HCT116 (cell line): ENCODE measurements at regions not wholly inside any gene's neighbourhood (a gene's known extent, or its start where the extent isn't known, plus 50 kb on each side); places are given as distances from the start of the nearest gene placed in this dataset.

Experiments
- ATAC-seq: fragments of 200-7000 bp; cut with Tn5 transposase; 2 replicates; pipeline ENCODE4 v1.9.1; 2020; ENCODE audit warnings: mild to moderate bottlenecking, moderate library complexity
- BruUV-seq: library from RNA; stranded (reverse); fragments of 400-500 nt; replicated peaks from 2 replicates; lab custom pipeline; 2021; lab: Mats Ljungman, UMichigan
- CTCF ChIA-PET: fragments of 300-600 bp; sonication (Branson Sonifier 250); formaldehyde crosslinking; loops from one replicate; lab custom pipeline; 2021; ENCODE audit warnings: antibody characterized with exemption; lab: Charles Lee
- POLR2A ChIA-PET: fragments of 300-600, 350-600 bp; sonication (Branson Sonifier 250); formaldehyde crosslinking; loops from one replicate; lab custom pipeline; 2021; ENCODE audit warnings: antibody characterized with exemption; lab: Charles Lee
- RAD21 ChIA-PET, 2 experiments: fragments of 300-600 bp; sonication (Branson Sonifier 250); formaldehyde crosslinking; loops; one replicate each; lab custom pipeline; 2023; ENCODE audit warnings: low total read pairs in 2 of 2; ENCODE audit not compliant: uncharacterized antibody in 2 of 2, unreplicated experiment in 2 of 2, low non-redundant PET in 1 of 2; lab: Charles Lee
- DNase-seq: peaks from one replicate; pipeline ENCODE4 v3.0.0-alpha.2; 2010; ENCODE audit warnings: low read depth, low spot score
- H2AFZ ChIP-seq: fragments of 200-600 bp; shearing (Covaris generic), sonication (generic); 2 replicates; pipeline ENCODE4 v1.6.1; 2017; ENCODE audit warnings: low read depth, mixed run types, mixed read lengths, antibody characterized with exemption, low read length; ENCODE audit not compliant: poor library complexity, severe bottlenecking
- H3K27ac ChIP-seq: 2 replicates; pipeline ENCODE4 v1.5.1; 2012; ENCODE audit warnings: low read depth, low read length
- H3K27me3 ChIP-seq: fragments of 200-600 bp; sonication (generic); 2 replicates; pipeline ENCODE4 v1.6.1; 2016; ENCODE audit warnings: mixed run types, low read length, mixed read lengths; ENCODE audit not compliant: insufficient read depth
- H3K36me3 ChIP-seq, 2 experiments: fragments of 200-500 bp in 1 of 2; fragments of 200-600 bp in 1 of 2; sonication (Bioruptor generic) in 1 of 2; sonication (generic) in 1 of 2; 2 replicates each; pipeline versions ENCODE4 v1.5.1 to v1.6.1; 2014 to 2016; ENCODE audit warnings: low read length in 2 of 2, inconsistent platforms in 1 of 2, mixed read lengths in 1 of 2, mixed run types in 1 of 2; ENCODE audit not compliant: insufficient read depth in 2 of 2, control insufficient read depth in 1 of 2
- H3K4me1 ChIP-seq, 2 experiments: fragments of 200-600 bp in 1 of 2; sonication (generic) in 1 of 2; 2 replicates each; pipeline versions ENCODE4 v1.5.1 to v1.6.1; 2012 to 2017; ENCODE audit warnings: low read length in 2 of 2, inconsistent platforms in 1 of 2, mild to moderate bottlenecking in 1 of 2, mixed read lengths in 1 of 2, mixed run types in 1 of 2, moderate library complexity in 1 of 2; ENCODE audit not compliant: insufficient read depth in 2 of 2, control insufficient read depth in 1 of 2
- H3K4me2 ChIP-seq: fragments of 200-600 bp; sonication (generic); 2 replicates; pipeline ENCODE4 v1.6.1; 2017; ENCODE audit warnings: mixed run types, low read length, mixed read lengths
- H3K4me3 ChIP-seq, 2 experiments: fragments of 200-600 bp in 1 of 2; sonication (generic) in 1 of 2; replicated peaks in 1 of 2; 2 replicates each; pipeline ENCODE4 v1.5.1; 2011 to 2016; ENCODE audit warnings: low read length in 2 of 2, control low read depth in 1 of 2, low read depth in 1 of 2, mild to moderate bottlenecking in 1 of 2, mixed read lengths in 1 of 2, mixed run types in 1 of 2
- H3K79me2 ChIP-seq: fragments of 200-600 bp; sonication (generic); 2 replicates; pipeline ENCODE4 v1.6.1; 2017; ENCODE audit warnings: mild to moderate bottlenecking, mixed run types, low read length, moderate library complexity, mixed read lengths; ENCODE audit not compliant: insufficient read depth
- H3K9ac ChIP-seq: fragments of 200-600 bp; sonication (generic); 2 replicates; pipeline ENCODE4 v1.6.1; 2016; ENCODE audit warnings: low read length, mixed read lengths
- H3K9me2 ChIP-seq: fragments of 200-600 bp; sonication (generic), shearing (Covaris generic); 2 replicates; pipeline ENCODE4 v1.6.1; 2017; ENCODE audit warnings: mixed run types, mild to moderate bottlenecking, moderate library complexity; ENCODE audit not compliant: insufficient read depth
- H3K9me3 ChIP-seq, 2 experiments: fragments of 200-500 bp in 1 of 2; fragments of 200-600 bp in 1 of 2; sonication (Bioruptor generic) in 1 of 2; sonication (generic) in 1 of 2; 2 replicates each; pipeline ENCODE4 v1.6.1; 2014 to 2017; ENCODE audit warnings: low read length in 2 of 2, mixed read lengths in 2 of 2, inconsistent platforms in 1 of 2, low read depth in 1 of 2, mild to moderate bottlenecking in 1 of 2, mixed run types in 1 of 2, moderate library complexity in 1 of 2; ENCODE audit not compliant: control insufficient read depth in 1 of 2, insufficient read depth in 1 of 2
- H4K20me1 ChIP-seq: fragments of 200-600 bp; sonication (generic), shearing (Covaris generic); 2 replicates; pipeline ENCODE4 v1.6.1; 2017; ENCODE audit warnings: mixed run types, mild to moderate bottlenecking, moderate library complexity; ENCODE audit not compliant: insufficient read depth
- CBX3 ChIP-seq: IDR thresholded peaks from 2 replicates; pipeline ENCODE4 v1.6.1; 2012; ENCODE audit warnings: low read depth
- CEBPB ChIP-seq: IDR thresholded peaks from 2 replicates; pipeline ENCODE4 v1.6.1; 2012; ENCODE audit warnings: low read depth
- EGR1 ChIP-seq: IDR thresholded peaks from 2 replicates; pipeline ENCODE4 v1.6.1; 2012; ENCODE audit warnings: low read depth
- ELF1 ChIP-seq: IDR thresholded peaks from 2 replicates; pipeline ENCODE4 v1.6.1; 2012; ENCODE audit warnings: low read depth, borderline replicate concordance
- EZH2phosphoT487 ChIP-seq: fragments of 200-600 bp; IDR thresholded peaks from 2 replicates; pipeline ENCODE4 v1.6.1; 2018; ENCODE audit warnings: antibody characterized with exemption, borderline replicate concordance
- FOSL1 ChIP-seq: IDR thresholded peaks from 2 replicates; pipeline ENCODE4 v1.6.1; 2012; ENCODE audit warnings: low read depth
- JUND ChIP-seq: IDR thresholded peaks from 2 replicates; pipeline ENCODE4 v1.6.1; 2012
- POLR2AphosphoS5 ChIP-seq: IDR thresholded peaks from 2 replicates; pipeline ENCODE4 v1.6.1; 2011; ENCODE audit warnings: mild to moderate bottlenecking, low read depth, low read length, moderate library complexity
- SIN3A ChIP-seq: IDR thresholded peaks from 2 replicates; pipeline ENCODE4 v1.6.1; 2012; ENCODE audit warnings: low read depth
- SP1 ChIP-seq: IDR thresholded peaks from 2 replicates; pipeline ENCODE4 v1.6.1; 2012; ENCODE audit warnings: low read depth
- SRF ChIP-seq: IDR thresholded peaks from 2 replicates; pipeline ENCODE4 v1.6.1; 2012; ENCODE audit warnings: low read depth
- TCF7L2 ChIP-seq: IDR thresholded peaks from 2 replicates; pipeline ENCODE4 v1.7.0; 2011; ENCODE audit warnings: borderline replicate concordance, inconsistent platforms; ENCODE audit not compliant: insufficient read depth, insufficient read length; ENCODE audit errors: extremely low read depth
- YY1 ChIP-seq: IDR thresholded peaks from 2 replicates; pipeline ENCODE4 v1.6.1; 2011; ENCODE audit warnings: low read length, low read depth, moderate library complexity, mild to moderate bottlenecking; ENCODE audit not compliant: insufficient replicate concordance; ENCODE audit errors: extremely low read depth
- ZFX ChIP-seq: fragments of 450-650 bp; IDR thresholded peaks from 2 replicates; pipeline ENCODE4 v1.6.1; 2017
- ZNF274 ChIP-seq: fragments of 200-500 bp; sonication (Bioruptor generic); IDR thresholded peaks from 2 replicates; pipeline ENCODE4 v1.6.1; 2014; ENCODE audit warnings: mild to moderate bottlenecking, low read depth, low read length, inconsistent platforms
- intact Hi-C: fragments of 100-400 bp; cut with micrococcal nuclease; formaldehyde crosslinking; loops from 2 replicates; pipeline ENCODE4 v1.10.0; 2022
- TF ChIP-seq, protein P1 (sequence below): IDR thresholded peaks from 2 replicates; pipeline ENCODE4 v1.6.1; 2012
- TF ChIP-seq, protein P2 (sequence below): IDR thresholded peaks from 2 replicates; pipeline ENCODE4 v1.6.1; 2012
- TF ChIP-seq, protein P3 (sequence below): IDR thresholded peaks from 2 replicates; pipeline ENCODE4 v1.6.1; 2012; ENCODE audit warnings: low read depth
- TF ChIP-seq, protein P4 (sequence below), 3 experiments: fragments of 200-600 bp in 1 of 3; sonication (generic) in 1 of 3; IDR thresholded peaks in 2 of 3; conservative IDR thresholded peaks in 1 of 3; 2 replicates each; pipeline ENCODE4 v1.5.1; 2012 to 2017; ENCODE audit warnings: low read depth in 2 of 3, low read length in 2 of 3, antibody characterized with exemption in 1 of 3, borderline replicate concordance in 1 of 3, control low read depth in 1 of 3, mild to moderate bottlenecking in 1 of 3, mixed read lengths in 1 of 3, mixed run types in 1 of 3, moderate library complexity in 1 of 3; ENCODE audit not compliant: insufficient read depth in 1 of 3
- TF ChIP-seq, protein P5 (sequence below): IDR thresholded peaks from 2 replicates; pipeline ENCODE4 v1.6.1; 2011; ENCODE audit warnings: mild to moderate bottlenecking, low read length, moderate library complexity; ENCODE audit not compliant: insufficient replicate concordance; ENCODE audit errors: extremely low read depth

DNA sequence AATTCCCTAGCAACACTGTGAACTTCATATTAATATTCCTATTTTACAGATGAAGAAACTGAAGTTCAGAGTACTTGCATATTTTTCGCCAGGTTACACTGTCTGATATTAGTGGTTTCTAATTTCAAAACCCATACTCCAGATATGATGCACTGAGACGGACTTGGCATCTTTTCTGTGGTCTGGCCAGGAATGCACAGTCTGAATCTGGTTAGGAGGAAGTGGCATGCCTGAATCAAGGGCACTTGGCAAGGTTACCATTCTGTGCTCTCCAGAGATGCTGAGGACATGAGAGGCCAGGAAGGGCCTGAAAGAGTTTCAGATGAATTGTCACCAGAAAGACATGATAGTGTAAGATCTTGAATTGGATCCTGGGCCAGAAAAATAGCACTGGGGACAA, 150.1 kb downstream of the HAO1 start:
- intact Hi-C loops: no loop called here
- Histone ChIP-seq H3K36me3 (no peaks in the 10 kb centered on the region), H3K9me3 (no peaks in the 10 kb centered on the region), H4K20me1 (no peaks in the 10 kb centered on the region), H2AFZ (no peak overlapping the region), H3K27ac (no peak overlapping the region), H3K4me1 (no peaks in the 10 kb centered on the region), H3K79me2 (no peaks in the 10 kb centered on the region), H3K4me3 (no peak overlapping the region), H3K27me3 (no peaks in the 10 kb centered on the region), H3K4me2 (no peak overlapping the region), H3K9ac (no peak overlapping the region), H3K9me2 (no peaks in the 10 kb centered on the region)
- CTCF ChIA-PET: no interaction called here
- RAD21 ChIA-PET: no interaction called here
- no peak for DNase-seq
- no peak for ATAC-seq
- BruUV-seq: no TSS peak
- POLR2A ChIA-PET: no interaction called here
- no peak for TF ChIP-seq SRF
- TF ChIP-seq, protein P1, sequence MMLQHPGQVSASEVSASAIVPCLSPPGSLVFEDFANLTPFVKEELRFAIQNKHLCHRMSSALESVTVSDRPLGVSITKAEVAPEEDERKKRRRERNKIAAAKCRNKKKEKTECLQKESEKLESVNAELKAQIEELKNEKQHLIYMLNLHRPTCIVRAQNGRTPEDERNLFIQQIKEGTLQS: no peak
- no peak for TF ChIP-seq CBX3
- no peak for TF ChIP-seq TCF7L2
- TF ChIP-seq POLR2AphosphoS5: no peak
- TF ChIP-seq FOSL1: no peak
- TF ChIP-seq EZH2phosphoT487: no peak
- no peak for TF ChIP-seq EGR1
- TF ChIP-seq SP1: no peak
- TF ChIP-seq YY1: no peak
- TF ChIP-seq, protein P2, sequence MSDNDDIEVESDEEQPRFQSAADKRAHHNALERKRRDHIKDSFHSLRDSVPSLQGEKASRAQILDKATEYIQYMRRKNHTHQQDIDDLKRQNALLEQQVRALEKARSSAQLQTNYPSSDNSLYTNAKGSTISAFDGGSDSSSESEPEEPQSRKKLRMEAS: no peak
- no peak for TF ChIP-seq ZNF274
- no peak for TF ChIP-seq CEBPB
- TF ChIP-seq, protein P3, sequence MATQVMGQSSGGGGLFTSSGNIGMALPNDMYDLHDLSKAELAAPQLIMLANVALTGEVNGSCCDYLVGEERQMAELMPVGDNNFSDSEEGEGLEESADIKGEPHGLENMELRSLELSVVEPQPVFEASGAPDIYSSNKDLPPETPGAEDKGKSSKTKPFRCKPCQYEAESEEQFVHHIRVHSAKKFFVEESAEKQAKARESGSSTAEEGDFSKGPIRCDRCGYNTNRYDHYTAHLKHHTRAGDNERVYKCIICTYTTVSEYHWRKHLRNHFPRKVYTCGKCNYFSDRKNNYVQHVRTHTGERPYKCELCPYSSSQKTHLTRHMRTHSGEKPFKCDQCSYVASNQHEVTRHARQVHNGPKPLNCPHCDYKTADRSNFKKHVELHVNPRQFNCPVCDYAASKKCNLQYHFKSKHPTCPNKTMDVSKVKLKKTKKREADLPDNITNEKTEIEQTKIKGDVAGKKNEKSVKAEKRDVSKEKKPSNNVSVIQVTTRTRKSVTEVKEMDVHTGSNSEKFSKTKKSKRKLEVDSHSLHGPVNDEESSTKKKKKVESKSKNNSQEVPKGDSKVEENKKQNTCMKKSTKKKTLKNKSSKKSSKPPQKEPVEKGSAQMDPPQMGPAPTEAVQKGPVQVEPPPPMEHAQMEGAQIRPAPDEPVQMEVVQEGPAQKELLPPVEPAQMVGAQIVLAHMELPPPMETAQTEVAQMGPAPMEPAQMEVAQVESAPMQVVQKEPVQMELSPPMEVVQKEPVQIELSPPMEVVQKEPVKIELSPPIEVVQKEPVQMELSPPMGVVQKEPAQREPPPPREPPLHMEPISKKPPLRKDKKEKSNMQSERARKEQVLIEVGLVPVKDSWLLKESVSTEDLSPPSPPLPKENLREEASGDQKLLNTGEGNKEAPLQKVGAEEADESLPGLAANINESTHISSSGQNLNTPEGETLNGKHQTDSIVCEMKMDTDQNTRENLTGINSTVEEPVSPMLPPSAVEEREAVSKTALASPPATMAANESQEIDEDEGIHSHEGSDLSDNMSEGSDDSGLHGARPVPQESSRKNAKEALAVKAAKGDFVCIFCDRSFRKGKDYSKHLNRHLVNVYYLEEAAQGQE: no peak
- no peak for TF ChIP-seq ELF1
- TF ChIP-seq, protein P4, sequence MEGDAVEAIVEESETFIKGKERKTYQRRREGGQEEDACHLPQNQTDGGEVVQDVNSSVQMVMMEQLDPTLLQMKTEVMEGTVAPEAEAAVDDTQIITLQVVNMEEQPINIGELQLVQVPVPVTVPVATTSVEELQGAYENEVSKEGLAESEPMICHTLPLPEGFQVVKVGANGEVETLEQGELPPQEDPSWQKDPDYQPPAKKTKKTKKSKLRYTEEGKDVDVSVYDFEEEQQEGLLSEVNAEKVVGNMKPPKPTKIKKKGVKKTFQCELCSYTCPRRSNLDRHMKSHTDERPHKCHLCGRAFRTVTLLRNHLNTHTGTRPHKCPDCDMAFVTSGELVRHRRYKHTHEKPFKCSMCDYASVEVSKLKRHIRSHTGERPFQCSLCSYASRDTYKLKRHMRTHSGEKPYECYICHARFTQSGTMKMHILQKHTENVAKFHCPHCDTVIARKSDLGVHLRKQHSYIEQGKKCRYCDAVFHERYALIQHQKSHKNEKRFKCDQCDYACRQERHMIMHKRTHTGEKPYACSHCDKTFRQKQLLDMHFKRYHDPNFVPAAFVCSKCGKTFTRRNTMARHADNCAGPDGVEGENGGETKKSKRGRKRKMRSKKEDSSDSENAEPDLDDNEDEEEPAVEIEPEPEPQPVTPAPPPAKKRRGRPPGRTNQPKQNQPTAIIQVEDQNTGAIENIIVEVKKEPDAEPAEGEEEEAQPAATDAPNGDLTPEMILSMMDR (IDR thresholded peaks at IDR 0.05 in 2 of 3, conservative IDR thresholded peaks at IDR 0.05 in 1 of 3; ENCODE audit: borderline replicate concordance in 1 of 3, insufficient read depth in 1 of 3, low read depth in 2 of 3, low read length in 2 of 3): no peak
- no peak for TF ChIP-seq SIN3A
- TF ChIP-seq ZFX: no peak
- TF ChIP-seq JUND: no peak
- TF ChIP-seq, protein P5, sequence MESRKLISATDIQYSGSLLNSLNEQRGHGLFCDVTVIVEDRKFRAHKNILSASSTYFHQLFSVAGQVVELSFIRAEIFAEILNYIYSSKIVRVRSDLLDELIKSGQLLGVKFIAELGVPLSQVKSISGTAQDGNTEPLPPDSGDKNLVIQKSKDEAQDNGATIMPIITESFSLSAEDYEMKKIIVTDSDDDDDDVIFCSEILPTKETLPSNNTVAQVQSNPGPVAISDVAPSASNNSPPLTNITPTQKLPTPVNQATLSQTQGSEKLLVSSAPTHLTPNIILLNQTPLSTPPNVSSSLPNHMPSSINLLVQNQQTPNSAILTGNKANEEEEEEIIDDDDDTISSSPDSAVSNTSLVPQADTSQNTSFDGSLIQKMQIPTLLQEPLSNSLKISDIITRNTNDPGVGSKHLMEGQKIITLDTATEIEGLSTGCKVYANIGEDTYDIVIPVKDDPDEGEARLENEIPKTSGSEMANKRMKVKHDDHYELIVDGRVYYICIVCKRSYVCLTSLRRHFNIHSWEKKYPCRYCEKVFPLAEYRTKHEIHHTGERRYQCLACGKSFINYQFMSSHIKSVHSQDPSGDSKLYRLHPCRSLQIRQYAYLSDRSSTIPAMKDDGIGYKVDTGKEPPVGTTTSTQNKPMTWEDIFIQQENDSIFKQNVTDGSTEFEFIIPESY: no peak
